H9 (cell line): ENCODE measurements at regions not wholly inside any gene's neighbourhood (a gene's known extent, or its start where the extent isn't known, plus 50 kb on each side); places are given as distances from the start of the nearest gene placed in this dataset.

Experiments
- DNase-seq: peaks from one replicate; pipeline ENCODE4 v3.0.0-alpha.2; 2017
- H2AFZ ChIP-seq: one replicate; pipeline ENCODE4 v1.6.1; 2013; ENCODE audit warnings: mild to moderate bottlenecking, low read length, control low read depth, moderate library complexity
- H2AK5ac ChIP-seq: 2 replicates; pipeline ENCODE4 v1.6.1; 2013; ENCODE audit warnings: low read length, control low read depth, mixed read lengths; ENCODE audit not compliant: insufficient read length
- H2BK120ac ChIP-seq: one replicate; pipeline ENCODE4 v1.6.1; 2013; ENCODE audit warnings: low read depth, mild to moderate bottlenecking, low read length, control low read depth, inconsistent platforms; ENCODE audit not compliant: poor library complexity, severe bottlenecking
- H2BK12ac ChIP-seq: 2 replicates; pipeline ENCODE4 v1.6.1; 2013; ENCODE audit warnings: low read length, control low read depth, mixed read lengths, low read depth; ENCODE audit not compliant: insufficient read length
- H2BK15ac ChIP-seq: 2 replicates; pipeline ENCODE4 v1.6.1; 2013; ENCODE audit warnings: low read depth, low read length, control low read depth
- H2BK20ac ChIP-seq: one replicate; pipeline ENCODE4 v1.6.1; 2013; ENCODE audit warnings: low read depth, mild to moderate bottlenecking, low read length, control low read depth, inconsistent platforms; ENCODE audit not compliant: poor library complexity, severe bottlenecking
- H2BK5ac ChIP-seq: 2 replicates; pipeline ENCODE4 v1.6.1; 2013; ENCODE audit warnings: low read length, control low read depth, mixed read lengths; ENCODE audit not compliant: insufficient read length
- H3K14ac ChIP-seq: 2 replicates; pipeline ENCODE4 v1.6.1; 2013; ENCODE audit warnings: low read length, control low read depth; ENCODE audit not compliant: insufficient read depth
- H3K18ac ChIP-seq: 2 replicates; pipeline ENCODE4 v1.6.1; 2013; ENCODE audit warnings: low read depth, mild to moderate bottlenecking, mixed read lengths, low read length, control low read depth; ENCODE audit not compliant: insufficient read length
- H3K23ac ChIP-seq: 2 replicates; pipeline ENCODE4 v1.6.1; 2013; ENCODE audit warnings: low read length, control low read depth, mixed read lengths, low read depth; ENCODE audit not compliant: insufficient read length
- H3K23me2 ChIP-seq: 2 replicates; pipeline ENCODE4 v1.6.1; 2013; ENCODE audit warnings: low read depth, mild to moderate bottlenecking, mixed read lengths, low read length, control low read depth; ENCODE audit not compliant: insufficient read length, poor library complexity, severe bottlenecking
- H3K27ac ChIP-seq: 2 replicates; pipeline ENCODE4 v1.5.1; 2013; ENCODE audit warnings: low read length, control low read depth, mixed read lengths, low read depth; ENCODE audit not compliant: insufficient read length
- H3K27me3 ChIP-seq: 2 replicates; pipeline ENCODE4 v1.6.1; 2013; ENCODE audit warnings: low read length, control low read depth, inconsistent platforms; ENCODE audit not compliant: insufficient read depth
- H3K4ac ChIP-seq: 2 replicates; pipeline ENCODE4 v1.6.1; 2013; ENCODE audit warnings: low read depth, mild to moderate bottlenecking, control low read depth, inconsistent platforms, low read length, moderate library complexity
- H3K4me1 ChIP-seq: 2 replicates; pipeline ENCODE4 v1.6.1; 2013; ENCODE audit warnings: low read length, control low read depth, inconsistent platforms; ENCODE audit not compliant: insufficient read depth
- H3K4me2 ChIP-seq: 2 replicates; pipeline ENCODE4 v1.6.1; 2013; ENCODE audit warnings: low read length, control low read depth, mixed read lengths; ENCODE audit not compliant: insufficient read length, insufficient read depth
- H3K56ac ChIP-seq: 2 replicates; pipeline ENCODE4 v1.6.1; 2013; ENCODE audit warnings: low read depth, mild to moderate bottlenecking, mixed read lengths, low read length, control low read depth; ENCODE audit not compliant: insufficient read length
- H3K79me1 ChIP-seq: 2 replicates; pipeline ENCODE4 v1.6.1; 2013; ENCODE audit warnings: low read depth, mild to moderate bottlenecking, moderate library complexity, low read length, control low read depth, inconsistent platforms; ENCODE audit not compliant: insufficient read depth, poor library complexity, severe bottlenecking
- H3K79me2 ChIP-seq: 2 replicates; pipeline ENCODE4 v1.6.1; 2013; ENCODE audit warnings: low read length, control low read depth, inconsistent platforms; ENCODE audit not compliant: insufficient read depth
- H3K9ac ChIP-seq: 2 replicates; pipeline ENCODE4 v1.6.1; 2013; ENCODE audit warnings: low read length, control low read depth, mixed read lengths; ENCODE audit not compliant: insufficient read length; ENCODE audit errors: extremely low read depth
- H3K9me3 ChIP-seq: one replicate; pipeline ENCODE4 v1.6.1; 2013; ENCODE audit warnings: low read depth, low read length, inconsistent platforms; ENCODE audit not compliant: control insufficient read depth
- H3T11ph ChIP-seq: one replicate; pipeline ENCODE4 v1.6.1; 2013; ENCODE audit warnings: mild to moderate bottlenecking, low read length, control low read depth, inconsistent platforms
- H4K20me1 ChIP-seq: one replicate; pipeline ENCODE4 v1.6.1; 2013; ENCODE audit not compliant: control insufficient read depth, insufficient read length, insufficient read depth
- H4K5ac ChIP-seq: 2 replicates; pipeline ENCODE4 v1.6.1; 2013; ENCODE audit warnings: low read depth, mild to moderate bottlenecking, mixed read lengths, low read length, control low read depth; ENCODE audit not compliant: insufficient read length
- H4K8ac ChIP-seq: replicated peaks from 2 replicates; pipeline ENCODE4 v1.6.1; 2013; ENCODE audit warnings: low read length, control low read depth, mixed read lengths, low read depth; ENCODE audit not compliant: insufficient read length
- H4K91ac ChIP-seq: 2 replicates; pipeline ENCODE4 v1.6.1; 2013; ENCODE audit warnings: low read depth, mild to moderate bottlenecking, moderate library complexity, mixed read lengths, low read length, control low read depth; ENCODE audit not compliant: insufficient read length
- H3K27ac Mint-ChIP-seq, 3 experiments: 2 replicates in 2 of 3; 3 replicates in 1 of 3; pipeline ENCODE4 v1.8.0; 2020 to 2021; ENCODE audit warnings: mixed read lengths in 3 of 3, mild to moderate bottlenecking in 1 of 3, moderate library complexity in 1 of 3
- H3K27me3 Mint-ChIP-seq: 2 replicates; pipeline ENCODE4 v1.8.0; 2021; ENCODE audit warnings: low read depth, mild to moderate bottlenecking, moderate library complexity, mixed read lengths
- H3K36me3 Mint-ChIP-seq, 3 experiments: 2 replicates in 2 of 3; 3 replicates in 1 of 3; pipeline ENCODE4 v1.8.0; 2020 to 2021; ENCODE audit warnings: low read depth in 3 of 3, mixed read lengths in 3 of 3; ENCODE audit not compliant: insufficient read depth in 1 of 3
- H3K4me1 Mint-ChIP-seq, 2 experiments: 2 replicates each; pipeline ENCODE4 v1.8.0; 2020; ENCODE audit warnings: mixed read lengths in 2 of 2
- H3K4me3 Mint-ChIP-seq, 2 experiments: 2 replicates in 1 of 2; 3 replicates in 1 of 2; pipeline ENCODE4 v1.8.0; 2020 to 2021; ENCODE audit warnings: mild to moderate bottlenecking in 2 of 2, mixed read lengths in 2 of 2, moderate library complexity in 1 of 2
- H3K9me3 Mint-ChIP-seq, 2 experiments: 2 replicates in 1 of 2; 3 replicates in 1 of 2; pipeline ENCODE4 v1.8.0; 2020; ENCODE audit warnings: mild to moderate bottlenecking in 2 of 2, mixed read lengths in 2 of 2, moderate library complexity in 1 of 2
- WGBS: extraction: QIAGEN DNeasy Blood & Tissue Kit; methylation state at CpG from one replicate; pipeline ENCODE4 v1.1.7; 2013; ENCODE audit warnings: missing lambda C conversion rate, low lambda C conversion rate, mixed read lengths; ENCODE audit not compliant: insufficient read length; ENCODE audit errors: extremely low coverage; 5-methylcytosine and 5-hydroxymethylcytosine counted together
- TF ChIP-seq, protein P1 (sequence below): fragments of 200-600 bp; sonication (generic); conservative IDR thresholded peaks from 3 replicates; pipeline ENCODE4 v1.8.0; 2021; ENCODE audit warnings: antibody characterized with exemption, mild to moderate bottlenecking

DNA sequence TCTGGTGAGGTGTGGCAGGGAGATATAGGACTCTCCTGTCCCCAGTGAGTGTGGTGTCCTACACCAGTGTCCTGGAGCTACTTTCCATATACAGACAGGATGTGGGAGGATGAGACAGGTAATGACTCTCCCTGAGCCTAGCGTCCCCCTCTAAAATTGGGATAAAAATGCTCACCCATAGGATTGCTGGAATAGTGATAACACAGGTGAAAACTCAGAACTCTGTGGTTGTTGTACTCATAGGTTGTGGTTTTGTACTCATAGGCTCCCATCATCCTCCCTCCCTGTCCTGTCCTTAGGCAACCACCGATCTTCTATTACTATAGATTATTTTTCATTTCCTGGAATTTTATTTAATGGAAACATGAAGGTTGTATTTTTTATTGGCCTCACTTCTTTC is 60.7 kb upstream of the NXF3 start:
- DNase-seq: no peak
- no peak overlapping the region for H3K18ac ChIP-seq
- H3K79me1 ChIP-seq: no peaks in the 10 kb centered on the region
- no peak overlapping the region for H4K5ac ChIP-seq
- no peaks in the 10 kb centered on the region for H3K4me1 ChIP-seq
- peaks cover 8% of the 10 kb centered on the region for H3K9me3 ChIP-seq
- H2BK5ac ChIP-seq: no peak overlapping the region
- no peak overlapping the region for H2BK15ac ChIP-seq
- no peaks in the 10 kb centered on the region for H3K27me3 ChIP-seq
- H3K9me3 Mint-ChIP-seq: peaks cover 35 to 64% of the 10 kb centered on the region in 2 experiments
- no peak overlapping the region for H3K9ac ChIP-seq
- no peaks in the 10 kb centered on the region for H4K20me1 ChIP-seq
- H3K36me3 Mint-ChIP-seq: no peaks in the 10 kb centered on the region; a peak in 2 of 7 replicates
- no peak overlapping the region for H2BK120ac ChIP-seq
- no peak overlapping the region for H3K27ac ChIP-seq
- H2BK12ac ChIP-seq: no peak overlapping the region
- H4K8ac ChIP-seq: no peak overlapping the region
- no peak overlapping the region for H2AK5ac ChIP-seq
- TF ChIP-seq, protein P1, sequence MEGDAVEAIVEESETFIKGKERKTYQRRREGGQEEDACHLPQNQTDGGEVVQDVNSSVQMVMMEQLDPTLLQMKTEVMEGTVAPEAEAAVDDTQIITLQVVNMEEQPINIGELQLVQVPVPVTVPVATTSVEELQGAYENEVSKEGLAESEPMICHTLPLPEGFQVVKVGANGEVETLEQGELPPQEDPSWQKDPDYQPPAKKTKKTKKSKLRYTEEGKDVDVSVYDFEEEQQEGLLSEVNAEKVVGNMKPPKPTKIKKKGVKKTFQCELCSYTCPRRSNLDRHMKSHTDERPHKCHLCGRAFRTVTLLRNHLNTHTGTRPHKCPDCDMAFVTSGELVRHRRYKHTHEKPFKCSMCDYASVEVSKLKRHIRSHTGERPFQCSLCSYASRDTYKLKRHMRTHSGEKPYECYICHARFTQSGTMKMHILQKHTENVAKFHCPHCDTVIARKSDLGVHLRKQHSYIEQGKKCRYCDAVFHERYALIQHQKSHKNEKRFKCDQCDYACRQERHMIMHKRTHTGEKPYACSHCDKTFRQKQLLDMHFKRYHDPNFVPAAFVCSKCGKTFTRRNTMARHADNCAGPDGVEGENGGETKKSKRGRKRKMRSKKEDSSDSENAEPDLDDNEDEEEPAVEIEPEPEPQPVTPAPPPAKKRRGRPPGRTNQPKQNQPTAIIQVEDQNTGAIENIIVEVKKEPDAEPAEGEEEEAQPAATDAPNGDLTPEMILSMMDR: no peak
- H3K4me1 Mint-ChIP-seq: peaks cover 2 to 9% of the 10 kb centered on the region in 2 experiments; a peak in 2 of 4 replicates
- no peak overlapping the region for H3K23ac ChIP-seq
- H3K4ac ChIP-seq: no peak overlapping the region
- WGBS: no CpG with 5 or more reads among the region's 2 CpGs
- no peaks in the 10 kb centered on the region for H3K79me2 ChIP-seq
- no peak overlapping the region for H3K4me3 Mint-ChIP-seq
- H3K56ac ChIP-seq: no peak overlapping the region
- no peak overlapping the region for H2BK20ac ChIP-seq
- H3K4me2 ChIP-seq: no peak overlapping the region
- no peak overlapping the region for H3T11ph ChIP-seq
- no peak overlapping the region for H3K14ac ChIP-seq
- no peaks in the 10 kb centered on the region for H3K23me2 ChIP-seq
- no peak overlapping the region for H4K91ac ChIP-seq
- no peak overlapping the region for H3K27ac Mint-ChIP-seq
- H3K27me3 Mint-ChIP-seq: peaks cover 3% of the 10 kb centered on the region; the same call in 1 of the 2 replicates
- no peak overlapping the region for H2AFZ ChIP-seq
